Glutamatergic neuron (in vitro differentiated cells): ENCODE measurements at regions not wholly inside any gene's neighbourhood (a gene's known extent, or its start where the extent isn't known, plus 50 kb on each side); places are given as distances from the start of the nearest gene placed in this dataset.
"Not testable (repeated sequence)": the region's sequence is repeated elsewhere in the genome, so short reads cannot be mapped to it uniquely, and the experiment has no call there.

ENCODE experiments used
- DNase-seq: peaks from one replicate; pipeline ENCODE4 v3.0.0; 2022
- H3K27ac Mint-ChIP-seq: one replicate; pipeline ENCODE4 v1.8.0; 2020; ENCODE audit warnings: mild to moderate bottlenecking, mixed read lengths, inconsistent platforms; ENCODE audit not compliant: unreplicated experiment
- H3K27me3 Mint-ChIP-seq: one replicate; pipeline ENCODE4 v1.8.0; 2020; ENCODE audit warnings: mild to moderate bottlenecking, moderate library complexity, mixed read lengths, inconsistent platforms; ENCODE audit not compliant: unreplicated experiment
- H3K36me3 Mint-ChIP-seq: one replicate; pipeline ENCODE4 v1.8.0; 2020; ENCODE audit warnings: mild to moderate bottlenecking, mixed read lengths, inconsistent platforms; ENCODE audit not compliant: unreplicated experiment
- H3K4me1 Mint-ChIP-seq: one replicate; pipeline ENCODE4 v1.8.0; 2020; ENCODE audit warnings: mild to moderate bottlenecking, low read depth, mixed read lengths, inconsistent platforms; ENCODE audit not compliant: unreplicated experiment
- H3K4me3 Mint-ChIP-seq: one replicate; pipeline ENCODE4 v1.8.0; 2020; ENCODE audit warnings: mild to moderate bottlenecking, mixed read lengths, inconsistent platforms; ENCODE audit not compliant: unreplicated experiment
- H3K9me3 Mint-ChIP-seq: one replicate; pipeline ENCODE4 v1.8.0; 2020; ENCODE audit warnings: mild to moderate bottlenecking, moderate library complexity, mixed read lengths, inconsistent platforms; ENCODE audit not compliant: unreplicated experiment
- TF ChIP-seq, protein P1 (sequence below): fragments of 200-600 bp; sonication (generic); IDR thresholded peaks from one replicate; pipeline ENCODE4 v1.5.0; 2021; ENCODE audit not compliant: partially characterized antibody, unreplicated experiment

DNA sequence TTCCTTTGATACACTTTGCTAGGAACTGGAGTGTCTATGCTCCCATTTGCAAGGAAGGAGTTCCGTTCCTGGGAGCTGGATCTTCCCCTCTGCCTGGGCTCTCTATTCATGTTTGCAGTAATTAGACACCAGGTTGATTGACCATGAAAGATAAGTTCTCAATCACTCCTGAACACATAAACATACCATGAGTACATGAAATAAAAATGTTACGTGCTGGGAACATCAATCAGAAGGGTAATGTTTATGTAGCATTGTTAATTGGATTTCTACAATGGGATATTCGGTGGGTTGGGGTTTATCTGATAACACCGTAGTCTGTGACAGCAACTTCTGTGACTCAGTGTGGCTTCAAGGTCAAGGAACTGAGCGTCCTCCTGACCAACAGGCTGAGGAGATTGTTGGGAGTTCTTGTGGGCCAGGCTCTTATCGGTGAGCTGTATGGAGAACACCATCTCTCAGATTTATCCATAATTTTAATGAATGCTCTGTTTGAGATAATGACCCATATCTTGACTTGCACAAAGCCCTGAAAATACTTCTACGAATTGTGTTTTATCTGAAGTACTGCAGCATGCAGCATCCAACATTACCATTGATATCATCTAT is 136.4 kb downstream of the NPIPB5 start:
- no peak for DNase-seq
- H3K27me3 Mint-ChIP-seq = no peaks in the 10 kb centered on the region
- no peaks in the 10 kb centered on the region for H3K36me3 Mint-ChIP-seq
- H3K4me1 Mint-ChIP-seq = no peaks in the 10 kb centered on the region
- H3K27ac Mint-ChIP-seq = no peak overlapping the region
- no peak overlapping the region for H3K4me3 Mint-ChIP-seq
- TF ChIP-seq, protein P1, sequence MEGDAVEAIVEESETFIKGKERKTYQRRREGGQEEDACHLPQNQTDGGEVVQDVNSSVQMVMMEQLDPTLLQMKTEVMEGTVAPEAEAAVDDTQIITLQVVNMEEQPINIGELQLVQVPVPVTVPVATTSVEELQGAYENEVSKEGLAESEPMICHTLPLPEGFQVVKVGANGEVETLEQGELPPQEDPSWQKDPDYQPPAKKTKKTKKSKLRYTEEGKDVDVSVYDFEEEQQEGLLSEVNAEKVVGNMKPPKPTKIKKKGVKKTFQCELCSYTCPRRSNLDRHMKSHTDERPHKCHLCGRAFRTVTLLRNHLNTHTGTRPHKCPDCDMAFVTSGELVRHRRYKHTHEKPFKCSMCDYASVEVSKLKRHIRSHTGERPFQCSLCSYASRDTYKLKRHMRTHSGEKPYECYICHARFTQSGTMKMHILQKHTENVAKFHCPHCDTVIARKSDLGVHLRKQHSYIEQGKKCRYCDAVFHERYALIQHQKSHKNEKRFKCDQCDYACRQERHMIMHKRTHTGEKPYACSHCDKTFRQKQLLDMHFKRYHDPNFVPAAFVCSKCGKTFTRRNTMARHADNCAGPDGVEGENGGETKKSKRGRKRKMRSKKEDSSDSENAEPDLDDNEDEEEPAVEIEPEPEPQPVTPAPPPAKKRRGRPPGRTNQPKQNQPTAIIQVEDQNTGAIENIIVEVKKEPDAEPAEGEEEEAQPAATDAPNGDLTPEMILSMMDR = no peak
- peaks cover 2% of the 10 kb centered on the region for H3K9me3 Mint-ChIP-seq

DNA sequence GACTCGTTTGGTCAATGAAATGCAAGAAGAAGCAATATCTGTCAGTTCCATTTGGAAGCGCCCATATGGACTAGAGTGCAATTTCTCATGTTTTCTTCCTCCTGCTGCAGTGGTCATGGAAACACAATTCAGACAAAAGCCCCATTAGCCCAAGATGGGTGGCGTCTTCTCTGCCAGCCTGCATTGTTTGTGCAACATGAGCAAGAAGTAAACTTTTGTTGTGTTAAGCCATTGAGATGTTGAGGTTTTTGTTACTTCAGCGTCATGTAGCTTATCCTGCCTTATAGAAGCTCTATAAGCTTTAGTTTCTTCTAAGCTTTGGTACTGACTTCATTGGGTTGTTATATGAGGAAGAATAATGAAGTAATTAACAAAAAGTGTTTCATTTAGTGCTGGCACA is 137.4 kb downstream of the NPIPB5 start:
- no peaks in the 10 kb centered on the region for H3K4me1 Mint-ChIP-seq
- H3K27me3 Mint-ChIP-seq = no peaks in the 10 kb centered on the region
- no peak overlapping the region for H3K4me3 Mint-ChIP-seq
- no peak overlapping the region for H3K27ac Mint-ChIP-seq
- no peaks in the 10 kb centered on the region for H3K36me3 Mint-ChIP-seq
- H3K9me3 Mint-ChIP-seq = peaks cover 2% of the 10 kb centered on the region
- no peak for DNase-seq
- TF ChIP-seq, protein P1 = no peak

DNA sequence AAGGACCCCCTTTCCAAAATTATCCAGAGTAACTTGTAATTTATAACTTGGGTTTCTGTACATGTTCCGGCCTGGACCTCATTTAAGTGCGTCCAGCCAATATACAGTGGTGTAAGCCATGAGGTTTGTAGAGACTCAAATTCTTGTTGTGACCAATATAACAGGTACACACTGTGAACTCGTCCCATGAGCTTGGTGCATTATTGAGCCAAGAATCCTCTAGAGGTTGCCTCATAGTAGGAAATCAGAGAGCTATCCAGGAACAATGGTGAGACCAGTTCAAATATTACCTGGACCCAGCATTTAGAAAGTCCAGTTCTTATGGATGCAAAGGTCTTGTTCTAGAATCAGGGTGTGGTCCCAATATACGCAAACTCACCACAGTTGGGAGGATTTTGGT is 138.2 kb downstream of the NPIPB5 start:
- Mint-ChIP-seq H3K9me3 (peaks cover 2% of the 10 kb centered on the region), H3K4me3 (no peak overlapping the region), H3K36me3 (no peaks in the 10 kb centered on the region), H3K4me1 (peaks cover 2% of the 10 kb centered on the region), H3K27me3 (no peaks in the 10 kb centered on the region), H3K27ac (no peak overlapping the region)
- no peak for DNase-seq
- TF ChIP-seq, protein P1 = no peak

DNA sequence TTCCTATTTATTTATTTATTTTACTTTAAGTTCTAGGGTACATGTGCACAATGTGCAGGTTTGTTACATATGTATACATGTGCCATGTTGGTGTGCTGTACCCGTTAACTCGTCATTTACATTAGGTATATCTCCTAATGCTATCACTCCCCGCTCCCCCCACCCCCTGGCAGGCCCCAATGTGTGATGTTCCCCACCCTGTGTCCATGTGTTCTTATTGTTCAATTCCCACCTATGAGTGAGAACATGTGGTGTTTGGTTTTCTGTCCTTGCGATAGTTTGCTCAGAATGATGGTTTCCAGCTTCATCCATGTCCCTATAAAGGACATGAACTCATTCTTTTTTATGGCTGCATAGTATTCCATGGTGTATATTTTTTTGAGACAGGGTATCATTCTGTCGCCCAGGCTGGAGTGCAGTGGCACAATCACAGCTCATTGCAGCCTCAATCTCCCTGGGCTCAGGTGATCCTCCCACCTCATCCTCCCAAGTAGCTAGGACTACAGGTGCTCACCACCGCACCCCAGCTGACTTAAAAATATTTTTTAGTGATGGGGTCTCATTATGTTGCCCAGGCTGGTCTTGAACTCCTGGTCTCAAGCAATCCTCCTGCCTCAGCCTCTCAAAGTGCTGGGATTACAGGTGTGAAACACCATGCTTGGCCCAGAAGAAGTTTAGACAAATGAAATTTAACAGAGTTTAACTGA is 140.6 kb downstream of the NPIPB5 start:
- H3K4me3 Mint-ChIP-seq, H3K4me1 Mint-ChIP-seq, DNase-seq, H3K27me3 Mint-ChIP-seq, H3K27ac Mint-ChIP-seq, H3K36me3 Mint-ChIP-seq, H3K9me3 Mint-ChIP-seq: not testable (repeated sequence)

DNA sequence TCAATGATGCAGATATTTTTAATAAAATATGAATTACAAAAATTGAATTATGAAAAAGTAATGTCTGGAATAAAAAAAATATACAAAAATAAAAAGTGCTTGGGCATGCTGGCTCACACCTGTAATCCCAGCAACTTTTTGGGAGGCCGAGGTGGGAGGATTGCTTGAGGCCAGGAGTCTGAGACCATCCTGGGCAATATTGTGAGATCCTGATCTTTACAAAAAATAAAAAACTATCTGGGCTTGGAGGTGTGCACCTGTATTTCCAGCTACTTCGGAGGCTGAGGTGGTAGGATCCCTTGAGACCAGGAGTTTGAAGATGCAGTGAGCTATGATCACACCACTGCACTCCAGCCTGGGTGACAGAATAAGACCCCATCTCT is 141.8 kb downstream of the NPIPB5 start:
- DNase-seq = no peak
- Mint-ChIP-seq H3K27me3 (no peaks in the 10 kb centered on the region), H3K27ac (no peak overlapping the region), H3K4me1 (peaks cover 3% of the 10 kb centered on the region), H3K9me3 (peaks cover 2% of the 10 kb centered on the region), H3K4me3 (no peak overlapping the region), H3K36me3 (no peaks in the 10 kb centered on the region)
- TF ChIP-seq, protein P1 = no peak
